ENCODE measurements at regions not wholly inside any gene's neighbourhood (a gene's known extent, or its start where the extent isn't known, plus 50 kb on each side); places are given as distances from the start of the nearest gene placed in this dataset.

DNA sequence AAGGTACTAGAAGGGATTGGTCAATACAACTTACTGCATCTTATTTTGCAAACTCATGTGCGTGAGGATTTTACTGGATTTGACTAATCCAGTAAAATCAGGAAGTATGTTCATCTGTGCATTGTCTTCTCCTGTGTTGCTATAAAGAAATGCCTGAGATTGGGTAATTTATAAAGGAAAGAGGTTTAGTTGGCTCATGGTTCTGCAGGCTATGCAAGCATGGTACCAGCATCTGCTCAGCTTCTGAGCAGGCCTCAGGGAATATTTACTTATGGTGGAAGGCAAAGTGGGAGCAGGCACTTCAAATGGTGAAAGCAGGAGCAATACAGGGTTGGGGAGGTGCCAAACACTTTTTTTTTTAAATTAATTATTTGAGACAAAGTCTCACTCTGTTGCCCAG is 2199.5 kb upstream of the WWC1 start:
- ATAC-seq: no peak
- TF ChIP-seq RARB (CRISPR knock-in tag; IDR thresholded peaks at IDR 0.05) (no peak), ESRRG (CRISPR knock-in tag; IDR thresholded peaks at IDR 0.05) (no peak), TOX (CRISPR knock-in tag; IDR thresholded peaks at IDR 0.05; ENCODE audit: borderline replicate concordance) (no peak), ARNTL (CRISPR knock-in tag; IDR thresholded peaks at IDR 0.05; ENCODE audit: borderline replicate concordance, low read depth) (no peak), ZFP3 (CRISPR knock-in tag; IDR thresholded peaks at IDR 0.05) (no peak), ZNF70 (CRISPR knock-in tag; IDR thresholded peaks at IDR 0.05) (no peak), GLIS3 (CRISPR knock-in tag; IDR thresholded peaks at IDR 0.05) (no peak), ZNF8 (CRISPR knock-in tag; IDR thresholded peaks at IDR 0.05) (no peak), BACH2 (CRISPR knock-in tag; IDR thresholded peaks at IDR 0.05; ENCODE audit: borderline replicate concordance) (no peak), ZNF565 (CRISPR knock-in tag; conservative IDR thresholded peaks at IDR 0.05; ENCODE audit: low read depth) (no peak), PPARA (CRISPR knock-in tag; IDR thresholded peaks at IDR 0.05; ENCODE audit: borderline replicate concordance) (no peak), CSDC2 (CRISPR knock-in tag; IDR thresholded peaks at IDR 0.05) (no peak), ZFP30 (CRISPR knock-in tag; IDR thresholded peaks at IDR 0.05) (no peak), OSR1 (CRISPR knock-in tag; IDR thresholded peaks at IDR 0.05) (no peak), ISL1 (CRISPR knock-in tag; IDR thresholded peaks at IDR 0.05) (no peak), TCF4 (CRISPR knock-in tag; IDR thresholded peaks at IDR 0.05; ENCODE audit: borderline replicate concordance) (no peak)
- TF ChIP-seq, protein P1, sequence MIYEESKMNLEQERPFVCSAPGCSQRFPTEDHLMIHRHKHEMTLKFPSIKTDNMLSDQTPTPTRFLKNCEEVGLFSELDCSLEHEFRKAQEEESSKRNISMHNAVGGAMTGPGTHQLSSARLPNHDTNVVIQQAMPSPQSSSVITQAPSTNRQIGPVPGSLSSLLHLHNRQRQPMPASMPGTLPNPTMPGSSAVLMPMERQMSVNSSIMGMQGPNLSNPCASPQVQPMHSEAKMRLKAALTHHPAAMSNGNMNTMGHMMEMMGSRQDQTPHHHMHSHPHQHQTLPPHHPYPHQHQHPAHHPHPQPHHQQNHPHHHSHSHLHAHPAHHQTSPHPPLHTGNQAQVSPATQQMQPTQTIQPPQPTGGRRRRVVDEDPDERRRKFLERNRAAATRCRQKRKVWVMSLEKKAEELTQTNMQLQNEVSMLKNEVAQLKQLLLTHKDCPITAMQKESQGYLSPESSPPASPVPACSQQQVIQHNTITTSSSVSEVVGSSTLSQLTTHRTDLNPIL (CRISPR knock-in tag; IDR thresholded peaks at IDR 0.05; ENCODE audit: low read depth): no peak
- TF ChIP-seq, protein P2, sequence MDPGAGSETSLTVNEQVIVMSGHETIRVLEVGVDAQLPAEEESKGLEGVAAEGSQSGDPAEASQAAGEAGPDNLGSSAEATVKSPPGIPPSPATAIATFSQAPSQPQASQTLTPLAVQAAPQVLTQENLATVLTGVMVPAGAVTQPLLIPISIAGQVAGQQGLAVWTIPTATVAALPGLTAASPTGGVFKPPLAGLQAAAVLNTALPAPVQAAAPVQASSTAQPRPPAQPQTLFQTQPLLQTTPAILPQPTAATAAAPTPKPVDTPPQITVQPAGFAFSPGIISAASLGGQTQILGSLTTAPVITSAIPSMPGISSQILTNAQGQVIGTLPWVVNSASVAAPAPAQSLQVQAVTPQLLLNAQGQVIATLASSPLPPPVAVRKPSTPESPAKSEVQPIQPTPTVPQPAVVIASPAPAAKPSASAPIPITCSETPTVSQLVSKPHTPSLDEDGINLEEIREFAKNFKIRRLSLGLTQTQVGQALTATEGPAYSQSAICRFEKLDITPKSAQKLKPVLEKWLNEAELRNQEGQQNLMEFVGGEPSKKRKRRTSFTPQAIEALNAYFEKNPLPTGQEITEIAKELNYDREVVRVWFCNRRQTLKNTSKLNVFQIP (CRISPR knock-in tag; IDR thresholded peaks at IDR 0.05; ENCODE audit: borderline replicate concordance, low read depth): no peak
- TF ChIP-seq, protein P3, sequence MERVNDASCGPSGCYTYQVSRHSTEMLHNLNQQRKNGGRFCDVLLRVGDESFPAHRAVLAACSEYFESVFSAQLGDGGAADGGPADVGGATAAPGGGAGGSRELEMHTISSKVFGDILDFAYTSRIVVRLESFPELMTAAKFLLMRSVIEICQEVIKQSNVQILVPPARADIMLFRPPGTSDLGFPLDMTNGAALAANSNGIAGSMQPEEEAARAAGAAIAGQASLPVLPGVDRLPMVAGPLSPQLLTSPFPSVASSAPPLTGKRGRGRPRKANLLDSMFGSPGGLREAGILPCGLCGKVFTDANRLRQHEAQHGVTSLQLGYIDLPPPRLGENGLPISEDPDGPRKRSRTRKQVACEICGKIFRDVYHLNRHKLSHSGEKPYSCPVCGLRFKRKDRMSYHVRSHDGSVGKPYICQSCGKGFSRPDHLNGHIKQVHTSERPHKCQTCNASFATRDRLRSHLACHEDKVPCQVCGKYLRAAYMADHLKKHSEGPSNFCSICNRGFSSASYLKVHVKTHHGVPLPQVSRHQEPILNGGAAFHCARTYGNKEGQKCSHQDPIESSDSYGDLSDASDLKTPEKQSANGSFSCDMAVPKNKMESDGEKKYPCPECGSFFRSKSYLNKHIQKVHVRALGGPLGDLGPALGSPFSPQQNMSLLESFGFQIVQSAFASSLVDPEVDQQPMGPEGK (CRISPR knock-in tag; IDR thresholded peaks at IDR 0.05; ENCODE audit: borderline replicate concordance): no peak

DNA sequence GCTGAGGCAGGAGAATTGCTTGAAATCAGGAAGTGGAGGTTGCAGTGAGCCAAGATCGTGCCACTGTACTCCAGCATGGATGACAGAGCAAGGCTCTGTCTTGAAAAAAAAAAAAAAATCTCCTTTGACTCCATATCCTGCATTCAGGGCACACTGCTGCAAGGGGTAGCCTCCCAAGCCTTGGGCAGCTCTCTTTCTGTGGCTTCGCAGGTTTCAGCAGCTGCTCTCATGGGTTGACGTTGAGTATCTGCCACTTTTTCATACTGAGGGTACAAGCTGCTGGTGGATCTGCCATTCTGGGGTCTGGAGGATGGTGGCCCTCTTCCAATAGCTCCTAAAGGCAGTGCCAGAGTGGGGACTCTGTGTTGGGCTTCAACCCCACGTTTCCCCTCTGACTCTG is 2198.1 kb upstream of the WWC1 start:
- no peak for ATAC-seq
- TF ChIP-seq, protein P4, sequence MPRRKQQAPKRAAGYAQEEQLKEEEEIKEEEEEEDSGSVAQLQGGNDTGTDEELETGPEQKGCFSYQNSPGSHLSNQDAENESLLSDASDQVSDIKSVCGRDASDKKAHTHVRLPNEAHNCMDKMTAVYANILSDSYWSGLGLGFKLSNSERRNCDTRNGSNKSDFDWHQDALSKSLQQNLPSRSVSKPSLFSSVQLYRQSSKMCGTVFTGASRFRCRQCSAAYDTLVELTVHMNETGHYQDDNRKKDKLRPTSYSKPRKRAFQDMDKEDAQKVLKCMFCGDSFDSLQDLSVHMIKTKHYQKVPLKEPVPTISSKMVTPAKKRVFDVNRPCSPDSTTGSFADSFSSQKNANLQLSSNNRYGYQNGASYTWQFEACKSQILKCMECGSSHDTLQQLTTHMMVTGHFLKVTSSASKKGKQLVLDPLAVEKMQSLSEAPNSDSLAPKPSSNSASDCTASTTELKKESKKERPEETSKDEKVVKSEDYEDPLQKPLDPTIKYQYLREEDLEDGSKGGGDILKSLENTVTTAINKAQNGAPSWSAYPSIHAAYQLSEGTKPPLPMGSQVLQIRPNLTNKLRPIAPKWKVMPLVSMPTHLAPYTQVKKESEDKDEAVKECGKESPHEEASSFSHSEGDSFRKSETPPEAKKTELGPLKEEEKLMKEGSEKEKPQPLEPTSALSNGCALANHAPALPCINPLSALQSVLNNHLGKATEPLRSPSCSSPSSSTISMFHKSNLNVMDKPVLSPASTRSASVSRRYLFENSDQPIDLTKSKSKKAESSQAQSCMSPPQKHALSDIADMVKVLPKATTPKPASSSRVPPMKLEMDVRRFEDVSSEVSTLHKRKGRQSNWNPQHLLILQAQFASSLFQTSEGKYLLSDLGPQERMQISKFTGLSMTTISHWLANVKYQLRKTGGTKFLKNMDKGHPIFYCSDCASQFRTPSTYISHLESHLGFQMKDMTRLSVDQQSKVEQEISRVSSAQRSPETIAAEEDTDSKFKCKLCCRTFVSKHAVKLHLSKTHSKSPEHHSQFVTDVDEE (CRISPR knock-in tag; IDR thresholded peaks at IDR 0.05): no peak
- TF ChIP-seq, protein P2 (CRISPR knock-in tag; IDR thresholded peaks at IDR 0.05; ENCODE audit: borderline replicate concordance, low read depth): no peak
- TF ChIP-seq BACH2 (CRISPR knock-in tag; IDR thresholded peaks at IDR 0.05; ENCODE audit: borderline replicate concordance): no peak

DNA sequence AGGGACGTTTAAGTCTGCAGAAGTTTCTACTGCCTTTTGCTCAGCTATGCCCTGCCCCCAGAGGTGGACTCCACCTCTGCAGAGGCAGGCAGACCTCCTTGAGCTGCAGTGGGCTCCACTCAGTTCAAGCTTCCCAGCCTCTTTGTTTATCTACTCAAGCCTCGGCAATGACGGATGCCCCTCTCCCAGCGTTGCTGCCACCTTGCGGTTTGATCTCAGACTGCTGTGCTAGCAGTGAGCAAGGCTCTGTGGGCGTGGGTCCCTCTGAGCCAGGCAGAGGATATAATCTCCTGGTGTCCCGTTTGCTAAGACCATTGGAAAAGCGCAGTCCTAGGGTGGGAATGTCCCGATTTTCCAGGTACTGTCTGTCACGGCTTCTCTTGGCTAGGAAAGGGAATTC is 2188.5 kb upstream of the WWC1 start:
- ATAC-seq: no peak
- TF ChIP-seq ZFP3 (CRISPR knock-in tag; IDR thresholded peaks at IDR 0.05) (no peak), TCF4 (CRISPR knock-in tag; IDR thresholded peaks at IDR 0.05; ENCODE audit: borderline replicate concordance) (no peak), PPARA (CRISPR knock-in tag; IDR thresholded peaks at IDR 0.05; ENCODE audit: borderline replicate concordance) (no peak), ZNF565 (CRISPR knock-in tag; conservative IDR thresholded peaks at IDR 0.05; ENCODE audit: low read depth) (no peak), ARNTL (CRISPR knock-in tag; IDR thresholded peaks at IDR 0.05; ENCODE audit: borderline replicate concordance, low read depth) (no peak), ZC3H10 (CRISPR knock-in tag; IDR thresholded peaks at IDR 0.05) (no peak), CSDC2 (CRISPR knock-in tag; IDR thresholded peaks at IDR 0.05) (no peak), ZFP30 (CRISPR knock-in tag; IDR thresholded peaks at IDR 0.05) (no peak)
- TF ChIP-seq, protein P3 (CRISPR knock-in tag; IDR thresholded peaks at IDR 0.05; ENCODE audit: borderline replicate concordance): no peak
- TF ChIP-seq, protein P4 (CRISPR knock-in tag; IDR thresholded peaks at IDR 0.05): no peak
- TF ChIP-seq, protein P5, sequence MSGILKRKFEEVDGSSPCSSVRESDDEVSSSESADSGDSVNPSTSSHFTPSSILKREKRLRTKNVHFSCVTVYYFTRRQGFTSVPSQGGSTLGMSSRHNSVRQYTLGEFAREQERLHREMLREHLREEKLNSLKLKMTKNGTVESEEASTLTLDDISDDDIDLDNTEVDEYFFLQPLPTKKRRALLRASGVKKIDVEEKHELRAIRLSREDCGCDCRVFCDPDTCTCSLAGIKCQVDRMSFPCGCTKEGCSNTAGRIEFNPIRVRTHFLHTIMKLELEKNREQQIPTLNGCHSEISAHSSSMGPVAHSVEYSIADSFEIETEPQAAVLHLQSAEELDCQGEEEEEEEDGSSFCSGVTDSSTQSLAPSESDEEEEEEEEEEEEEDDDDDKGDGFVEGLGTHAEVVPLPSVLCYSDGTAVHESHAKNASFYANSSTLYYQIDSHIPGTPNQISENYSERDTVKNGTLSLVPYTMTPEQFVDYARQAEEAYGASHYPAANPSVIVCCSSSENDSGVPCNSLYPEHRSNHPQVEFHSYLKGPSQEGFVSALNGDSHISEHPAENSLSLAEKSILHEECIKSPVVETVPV (CRISPR knock-in tag; IDR thresholded peaks at IDR 0.05): no peak

Measured in SK-N-SH treated with all-trans-retinoic acid at 6 μM for 48 hours (cell line).